K562 (cell line): ENCODE measurements at regions not wholly inside any gene's neighbourhood (a gene's known extent, or its start where the extent isn't known, plus 50 kb on each side); places are given as distances from the start of the nearest gene placed in this dataset.

ENCODE experiments used
- ATAC-seq: fragments of 200-7000 bp; cut with Tn5 transposase; 3 replicates; pipeline ENCODE4 v1.9.1; 2020; ENCODE audit warnings: moderate library complexity
- BruUV-seq: library from RNA; stranded (reverse); fragments of 400-500 nt; replicated peaks from 2 replicates; lab custom pipeline; 2021; lab: Mats Ljungman, UMichigan
- CTCF ChIA-PET: fragments of 300-600 bp; formaldehyde crosslinking; extraction: SDS; loops from one replicate; lab custom pipeline; 2021; ENCODE audit warnings: low intra/inter-chr PET ratio; lab: Yijun Ruan, JAX
- POLR2A ChIA-PET: fragments of 300-600, 350-650 bp; sonication (Branson Sonifier 250); formaldehyde crosslinking; extraction: SDS; loops from one replicate; lab custom pipeline; 2021; ENCODE audit warnings: antibody characterized with exemption, inconsistent platforms; lab: Yijun Ruan, JAX
- DNase-seq, 4 experiments: peaks; one replicate each; pipeline versions ENCODE4 v3.0.0 to v3.0.0-alpha.2; 2011 to 2018; ENCODE audit warnings: low spot score in 3 of 4, mixed read lengths in 3 of 4; ENCODE audit errors: extremely low read depth in 1 of 4
- FAIRE-seq: peaks from 2 replicates; lab custom pipeline; 2011; peaks lifted over from hg19 to GRCh38; lab: Jason Lieb, UNC
- H2AFZ ChIP-seq: 2 replicates; pipeline ENCODE4 v1.6.0; 2011; ENCODE audit warnings: low read depth, low read length, control low read depth, inconsistent platforms
- H3K27ac ChIP-seq: fragments of 200-600 bp; 3 replicates; pipeline ENCODE4 v1.8.0; 2011; ENCODE audit warnings: low read depth, mild to moderate bottlenecking, control low read depth, inconsistent platforms, low read length, moderate library complexity, mixed read lengths; ENCODE audit errors: extremely low read depth
- H3K27me3 ChIP-seq, 2 experiments: fragments of 300-600 bp in 1 of 2; 2 replicates in 1 of 2; 3 replicates in 1 of 2; pipeline versions ENCODE4 v1.6.0 to v1.8.0; 2011; ENCODE audit warnings: inconsistent platforms in 2 of 2, low read length in 2 of 2, mild to moderate bottlenecking in 1 of 2, mixed read lengths in 1 of 2, moderate library complexity in 1 of 2; ENCODE audit not compliant: control insufficient read depth in 2 of 2, insufficient read depth in 2 of 2
- H3K36me3 ChIP-seq: fragments of 300-600 bp; 3 replicates; pipeline ENCODE4 v1.8.0; 2011; ENCODE audit warnings: mild to moderate bottlenecking, low read length, inconsistent platforms; ENCODE audit not compliant: control insufficient read depth, insufficient read depth
- H3K4me1 ChIP-seq, 2 experiments: fragments of 200-600 bp in 1 of 2; replicated peaks in 1 of 2; 2 replicates in 1 of 2; 3 replicates in 1 of 2; pipeline versions ENCODE4 v1.5.1 to v1.8.0; 2011; ENCODE audit warnings: inconsistent platforms in 2 of 2, low read length in 2 of 2, mild to moderate bottlenecking in 1 of 2, mixed read lengths in 1 of 2, moderate library complexity in 1 of 2; ENCODE audit not compliant: control insufficient read depth in 2 of 2, insufficient read depth in 2 of 2
- H3K4me2 ChIP-seq: 2 replicates; pipeline ENCODE4 v1.6.1; 2011; ENCODE audit warnings: low read length, control low read depth, inconsistent platforms, mixed read lengths; ENCODE audit not compliant: insufficient read depth
- H3K4me3 ChIP-seq: fragments of 200-600 bp; sonication (generic), shearing (Covaris generic); 2 replicates; pipeline ENCODE4 v1.5.1; 2016; ENCODE audit warnings: control low read depth, inconsistent platforms
- H3K79me2 ChIP-seq: fragments of 200-600 bp; 3 replicates; pipeline ENCODE4 v1.8.0; 2011; ENCODE audit warnings: low read length, inconsistent platforms; ENCODE audit not compliant: control insufficient read depth, insufficient read depth
- H3K9ac ChIP-seq, 2 experiments: 2 replicates each; pipeline versions ENCODE4 v1.6.0 to v1.6.1; 2011; ENCODE audit warnings: low read depth in 2 of 2, low read length in 2 of 2, control low read depth in 1 of 2, inconsistent platforms in 1 of 2, mild to moderate bottlenecking in 1 of 2, mixed read lengths in 1 of 2; ENCODE audit not compliant: insufficient read depth in 1 of 2
- H3K9me1 ChIP-seq: one replicate; pipeline ENCODE4 v1.6.0; 2011; ENCODE audit warnings: inconsistent platforms, mild to moderate bottlenecking, low read length, moderate library complexity; ENCODE audit not compliant: control insufficient read depth, insufficient read depth
- H3K9me3 ChIP-seq: replicated peaks from 2 replicates; pipeline ENCODE4 v1.5.1; 2011; ENCODE audit warnings: low read depth, low read length, inconsistent platforms; ENCODE audit not compliant: control insufficient read depth, insufficient read depth
- H4K20me1 ChIP-seq: replicated peaks from 2 replicates; pipeline ENCODE4 v1.6.1; 2011; ENCODE audit warnings: low read length, inconsistent platforms, mixed read lengths; ENCODE audit not compliant: control insufficient read depth, insufficient read depth
- KLF10 ChIP-seq: fragments of 250-450 bp; sonication (Bioruptor Pico); IDR thresholded peaks from 2 replicates; pipeline ENCODE4 v1.6.1; 2021; ENCODE audit warnings: matching md5 sums
- MAFK ChIP-seq: IDR thresholded peaks from 2 replicates; pipeline ENCODE4 v1.6.1; 2011; ENCODE audit warnings: low read length, improper control_type of control experiment
- RBFOX2 ChIP-seq: fragments of 200-400 bp; formaldehyde crosslinking; IDR thresholded peaks from 2 replicates; pipeline ENCODE4 v1.6.1; 2017; ENCODE audit warnings: low read depth, mild to moderate bottlenecking, low read length, moderate library complexity
- SNRNP70 ChIP-seq: fragments of 200-400 bp; formaldehyde crosslinking; optimal IDR thresholded peaks from 2 replicates; pipeline ENCODE3; 2017; ENCODE audit warnings: low read depth, low read length
- STAG1 ChIP-seq: sonication (generic); formaldehyde crosslinking; IDR thresholded peaks from 2 replicates; pipeline ENCODE4 v1.5.0; 2020; ENCODE audit warnings: missing genetic modification reagents, borderline replicate concordance
- ZBTB8A ChIP-seq: fragments of 450-650 bp; IDR thresholded peaks from 2 replicates; pipeline ENCODE4 v1.6.1; 2018; ENCODE audit warnings: mild to moderate bottlenecking, moderate library complexity; ENCODE audit not compliant: partially characterized antibody
- ZNF609 ChIP-seq: sonication (generic); formaldehyde crosslinking; IDR thresholded peaks from 2 replicates; pipeline ENCODE4 v1.8.1; 2023; ENCODE audit warnings: missing genetic modification reagents, mild to moderate bottlenecking, borderline replicate concordance
- ZNF639 ChIP-seq, 2 experiments: fragments of 200-800 bp in 1 of 2; sonication (Bioruptor generic) in 1 of 2; sonication (generic) in 1 of 2; formaldehyde crosslinking in 1 of 2; IDR thresholded peaks in 1 of 2; conservative IDR thresholded peaks in 1 of 2; 2 replicates each; pipeline versions ENCODE4 v1.5.0 to v1.6.1; 2016 to 2020; ENCODE audit warnings: missing compliant biosample characterization in 1 of 2, missing genetic modification characterization in 1 of 2, missing genetic modification reagents in 1 of 2
- in situ Hi-C: fragments of 300-500 bp; cut with MboI; formaldehyde crosslinking; loops from 4 replicates; pipeline ENCODE4 v1.15.0; 2018; ENCODE audit warnings: inconsistent platforms, mixed read lengths
- intact Hi-C: fragments of 100-400 bp; cut with micrococcal nuclease; formaldehyde crosslinking; loops from 2 replicates; pipeline ENCODE4 v1.14.2; 2022

GRCh38 chr1:185636848-185637247 is 97.3 kb upstream of the HMCN1 start:
- no peaks in the 10 kb centered on the region for H3K9me3 ChIP-seq
- H3K4me3 ChIP-seq: no peak overlapping the region
- no peak overlapping the region for H3K4me2 ChIP-seq
- H3K9me1 ChIP-seq: no peaks in the 10 kb centered on the region
- H3K27ac ChIP-seq: no peak overlapping the region
- BruUV-seq: no TSS peak
- H3K36me3 ChIP-seq: no peaks in the 10 kb centered on the region
- TF ChIP-seq MAFK (no peak), STAG1 (no peak), ZNF639 (CRISPR knock-in tag; conservative IDR thresholded peaks at IDR 0.05 in 1 of 2, IDR thresholded peaks at IDR 0.05 in 1 of 2) (no peak), KLF10 (CRISPR knock-in tag) (no peak), SNRNP70 (no peak), ZNF609 (no peak), RBFOX2 (no peak), ZBTB8A (no peak)
- no peaks in the 10 kb centered on the region for H3K4me1 ChIP-seq
- no peaks in the 10 kb centered on the region for H4K20me1 ChIP-seq
- ChIA-PET CTCF (no interaction called here), POLR2A (interaction anchor here (0.6 to 1.4 kb wide), 2 partner anchors 9 to 1235 kb away, joined by 3 to 4 read pairs; no protein-coding TSS in a partner anchor)
- no peaks in the 10 kb centered on the region for H3K27me3 ChIP-seq
- no peak for ATAC-seq
- H3K79me2 ChIP-seq: no peaks in the 10 kb centered on the region
- intact Hi-C loops (no loop called here), in situ Hi-C loops (no loop called here)
- no peak for DNase-seq
- no peak overlapping the region for H2AFZ ChIP-seq
- no peak for FAIRE-seq
- H3K9ac ChIP-seq: no peak overlapping the region
